Keratinocyte (primary cell): ENCODE measurements at regions not wholly inside any gene's neighbourhood (a gene's known extent, or its start where the extent isn't known, plus 50 kb on each side); places are given as distances from the start of the nearest gene placed in this dataset.

Experiments used
- CTCF ChIP-seq, 3 experiments: IDR thresholded peaks in 1 of 3; conservative IDR thresholded peaks in 1 of 3; optimal IDR thresholded peaks in 1 of 3; 2 replicates in 2 of 3; 3 replicates in 1 of 3; pipeline versions ENCODE3 to v1.5.1; 2011; ENCODE audit warnings: low read length in 3 of 3, mild to moderate bottlenecking in 3 of 3, moderate library complexity in 2 of 3, control low read depth in 1 of 3, inconsistent platforms in 1 of 3; ENCODE audit not compliant: insufficient read depth in 2 of 3; ENCODE audit errors: extremely low read depth in 1 of 3
- EZH2 ChIP-seq: IDR thresholded peaks from one replicate; pipeline ENCODE4 v1.6.1; 2012; ENCODE audit warnings: inconsistent platforms, mild to moderate bottlenecking, low read length, moderate library complexity

- TF ChIP-seq CTCF (optimal IDR thresholded peaks at IDR 0.05 in 1 of 3, IDR thresholded peaks at IDR 0.05 in 1 of 3, conservative IDR thresholded peaks at IDR 0.05 in 1 of 3; ENCODE audit: extremely low read depth in 1 of 3, insufficient read depth in 2 of 3, low read length in 3 of 3) (no peak), EZH2 (no peak)
These were observed 132.8 kb upstream of the SPRY2 start for GRCh38 chr13:80473695-80474094.
